OCI-M2 (cell line): ENCODE measurements at regions not wholly inside any gene's neighbourhood (a gene's known extent, or its start where the extent isn't known, plus 50 kb on each side); places are given as distances from the start of the nearest gene placed in this dataset.
A peak's percentile ranks its signal among the peaks of the same experiment; 100 is the strongest.
"Not testable (repeated sequence)": the region's sequence is repeated elsewhere in the genome, so short reads cannot be mapped to it uniquely, and the experiment has no call there.

ENCODE experiments used
- DNase-seq: peaks from one replicate; lab custom pipeline; 2025; ENCODE audit not compliant: unreplicated experiment; lab: John Stamatoyannopoulos, UW

DNA sequence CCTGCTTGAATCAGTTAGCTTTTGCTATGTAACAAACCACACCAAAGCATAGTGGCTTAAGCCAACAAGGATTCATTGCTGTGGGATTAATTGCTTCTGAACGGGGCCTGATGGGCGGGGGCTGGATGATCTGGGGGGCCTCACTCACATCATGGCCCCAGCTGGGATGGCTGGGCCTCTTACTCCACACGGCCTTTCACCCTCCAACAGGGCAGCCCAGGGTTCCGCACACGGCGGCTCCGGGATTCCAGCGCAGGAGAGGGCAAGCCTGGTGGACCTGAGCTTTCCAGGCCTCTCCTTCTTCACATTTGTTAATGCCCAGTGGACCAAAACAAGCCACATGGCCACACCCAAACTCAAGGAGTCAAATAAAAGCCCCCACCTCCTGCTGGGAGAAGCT is 86.3 kb upstream of the PHLPP1 start:
- DNase-seq = no peak

GRCh38 chr18:62631173-62631572 is 84.2 kb upstream of the PHLPP1 start:
- no peak for DNase-seq

- no peak for DNase-seq
These were observed 82.4 kb upstream of the PHLPP1 start for GRCh38 chr18:62632788-62633455.

GRCh38 chr18:62634458-62634857 is 80.9 kb upstream of the PHLPP1 start:
- no peak for DNase-seq

GRCh38 chr18:62634979-62635630 is 80.2 kb upstream of the PHLPP1 start:
- DNase-seq = no peak

- no peak for DNase-seq
These were observed 77.9 kb upstream of the PHLPP1 start for GRCh38 chr18:62637403-62637802.

DNA sequence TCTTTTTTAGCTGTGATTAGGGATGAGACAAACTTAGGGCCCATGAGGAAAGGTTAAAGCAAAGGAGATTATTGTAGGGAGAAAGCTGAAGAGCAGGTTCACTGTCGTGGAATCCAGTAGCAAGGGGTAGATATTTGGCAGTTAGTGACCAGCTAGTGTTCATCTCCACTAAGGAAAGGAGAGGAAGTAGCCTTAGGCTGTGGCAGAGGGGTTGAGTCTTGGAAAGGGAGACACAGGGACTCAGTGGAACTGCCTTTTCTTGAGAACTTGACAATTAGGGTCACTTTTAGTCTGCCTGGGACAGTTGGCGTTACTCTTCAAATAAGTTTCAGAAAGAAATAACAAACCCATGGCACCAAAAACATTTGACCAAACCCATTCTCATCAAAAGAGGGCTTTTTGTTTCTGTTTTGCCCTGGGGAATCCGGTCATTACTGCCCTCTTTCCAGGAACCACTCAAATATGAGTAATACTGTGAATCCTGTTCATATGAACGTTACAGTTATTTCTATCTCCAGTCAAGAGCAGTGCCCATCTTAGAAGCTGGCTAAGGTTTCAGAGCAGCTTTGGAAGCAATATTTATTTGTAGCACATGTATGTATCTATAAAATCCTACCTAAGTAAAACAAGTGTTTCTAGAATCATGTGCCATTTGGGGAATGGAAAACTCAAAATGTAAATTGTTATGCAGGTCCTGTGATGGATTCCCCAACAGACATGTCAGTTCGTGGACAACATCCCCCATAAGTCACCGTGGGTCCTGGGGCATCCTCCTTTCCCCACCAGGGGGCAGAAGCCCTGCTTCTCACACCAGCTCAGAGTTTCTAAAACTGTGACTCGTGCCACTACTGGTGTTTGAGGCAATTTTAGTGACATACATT is 77.3 kb upstream of the PHLPP1 start:
- no peak for DNase-seq

DNA sequence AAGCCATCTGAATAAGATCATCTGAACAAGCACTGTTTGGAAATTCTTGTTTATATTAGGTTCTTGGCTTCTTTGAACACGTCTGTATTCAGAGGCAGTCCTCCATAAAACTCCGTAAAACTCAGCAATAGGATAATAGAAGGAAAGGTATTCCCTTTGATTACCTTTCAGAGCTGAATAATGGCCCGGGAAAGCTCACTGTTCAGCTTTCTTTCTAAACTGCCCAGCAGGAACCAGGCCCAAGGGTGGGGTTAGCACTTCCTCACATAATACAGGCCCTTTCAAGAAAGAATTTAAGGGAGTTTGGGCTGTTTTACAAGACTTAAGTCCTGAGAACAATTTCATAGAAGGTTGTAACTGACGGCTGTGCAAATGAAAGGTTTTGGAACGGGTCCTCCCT is 72.2 kb upstream of the PHLPP1 start:
- DNase-seq = no peak

GRCh38 chr18:62644773-62645172 is 70.6 kb upstream of the PHLPP1 start:
- DNase-seq = no peak

DNA sequence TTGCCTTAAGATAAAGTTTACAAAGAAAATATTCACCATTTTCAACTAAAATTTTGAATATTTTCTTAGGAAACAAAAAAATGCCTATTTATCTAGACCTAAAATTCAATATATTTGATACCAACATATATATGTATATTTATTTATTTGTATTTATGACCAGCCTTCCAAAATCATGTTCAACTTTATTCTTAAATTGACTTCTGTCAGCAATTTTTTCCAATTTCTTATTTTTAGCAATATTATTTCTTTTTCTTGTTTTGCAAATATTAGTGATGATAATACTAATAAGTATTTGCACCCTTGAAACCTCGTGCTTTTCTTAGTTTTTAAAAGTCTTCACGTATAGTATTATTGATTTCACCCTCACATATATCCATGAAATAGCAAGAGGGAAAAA is 68.2 kb upstream of the PHLPP1 start:
- DNase-seq = no peak

DNA sequence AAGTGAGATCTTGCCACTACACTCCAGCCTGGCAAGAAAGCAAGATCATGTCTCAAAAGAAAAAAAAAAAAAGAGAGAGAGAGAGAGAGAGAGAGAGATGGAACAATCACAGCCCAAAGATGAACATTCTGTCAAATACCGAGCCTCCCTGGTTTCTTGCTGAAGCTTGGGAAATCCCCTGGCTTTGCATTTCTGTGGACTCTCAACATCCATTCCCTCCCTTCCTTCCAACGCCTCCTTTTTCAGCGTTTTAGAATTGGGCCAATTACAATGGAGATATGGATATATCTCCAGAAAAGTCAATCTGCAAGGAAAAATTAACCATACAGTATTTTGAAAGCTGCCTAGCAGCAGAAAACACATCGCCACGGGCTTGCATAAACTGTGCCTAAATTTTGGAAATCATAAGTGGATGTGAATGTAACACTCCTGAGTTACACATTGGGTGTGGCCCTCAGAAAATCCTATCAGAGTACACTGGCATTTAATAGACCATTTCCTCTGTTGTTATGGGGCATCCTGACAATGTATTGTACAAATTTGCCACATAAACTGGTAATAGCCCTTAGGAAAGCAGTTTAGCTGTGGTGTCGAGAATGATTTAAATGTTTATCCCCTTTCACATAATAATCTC is 67.2 kb upstream of the PHLPP1 start:
- no peak for DNase-seq

DNA sequence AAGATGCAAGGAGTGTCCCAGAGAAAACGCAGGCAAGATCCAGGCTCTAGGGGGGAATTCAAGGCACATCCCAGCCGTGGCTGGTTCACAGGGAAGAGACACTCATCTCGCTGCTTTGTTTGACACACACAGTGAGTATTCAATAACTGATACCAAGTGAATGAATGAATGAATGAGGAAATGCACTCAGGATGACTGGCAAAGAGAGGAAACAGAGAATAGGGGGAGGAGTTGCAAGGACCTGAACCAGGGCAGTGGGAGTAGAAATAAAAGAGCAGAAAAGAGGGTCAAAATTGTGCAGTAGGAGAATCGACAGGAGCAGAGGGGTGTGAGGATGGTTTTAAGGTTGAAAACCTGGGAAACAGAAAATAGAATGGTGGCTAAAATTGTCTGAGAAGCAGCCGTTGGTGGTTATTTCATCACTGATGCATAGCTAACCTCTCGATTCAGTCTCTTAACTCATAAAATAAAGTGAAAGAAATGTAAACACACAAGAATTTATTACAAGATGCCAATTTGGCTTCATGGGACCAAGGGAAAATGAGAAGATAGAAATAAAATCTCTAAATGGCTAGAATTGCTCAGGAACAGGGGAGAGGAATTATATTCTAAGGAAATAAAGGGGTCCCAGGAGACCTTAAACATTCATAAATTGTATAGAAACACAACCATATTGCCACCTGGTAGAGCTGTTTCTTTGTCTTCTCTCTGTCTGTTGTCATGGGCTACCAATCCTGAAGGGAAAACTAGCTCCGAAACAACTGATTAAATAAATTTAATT is 63.9 kb upstream of the PHLPP1 start:
- DNase-seq = no peak

- DNase-seq = not testable (repeated sequence)
These were observed 63.2 kb upstream of the PHLPP1 start for GRCh38 chr18:62652057-62652629.

GRCh38 chr18:62655520-62656219 is 59.7 kb upstream of the PHLPP1 start:
- no peak for DNase-seq

GRCh38 chr18:62658028-62658427 is 57.3 kb upstream of the PHLPP1 start:
- no peak for DNase-seq

GRCh38 chr18:62659698-62660097 is 55.6 kb upstream of the PHLPP1 start:
- DNase-seq = no peak

DNA sequence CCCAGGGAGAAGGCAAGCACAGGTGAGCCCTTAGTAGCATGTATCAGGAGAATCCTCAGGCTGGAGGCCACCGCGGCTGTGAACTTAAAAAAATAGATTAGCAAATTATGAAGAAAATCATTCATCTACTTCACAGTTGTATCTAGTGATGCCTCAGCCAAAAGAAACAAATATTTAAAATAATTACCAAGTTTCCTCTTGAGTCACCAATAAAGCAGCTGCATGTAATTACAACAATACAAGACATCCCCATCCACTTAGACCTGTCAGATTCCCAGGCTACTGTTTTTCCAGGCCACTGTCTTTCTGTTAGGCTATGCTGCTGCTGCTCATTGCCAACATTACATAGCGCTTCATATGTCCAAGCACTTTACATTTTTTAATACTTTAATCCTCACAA is 54.6 kb upstream of the PHLPP1 start:
- no peak for DNase-seq

GRCh38 chr18:62663731-62664336 is 51.5 kb upstream of the PHLPP1 start:
- peak; percentile 20 for DNase-seq

- DNase-seq = no peak
These were observed 50.9 kb upstream of the PHLPP1 start for GRCh38 chr18:62664414-62664813.
